ENCODE measurements at regions not wholly inside any gene's neighbourhood (a gene's known extent, or its start where the extent isn't known, plus 50 kb on each side); places are given as distances from the start of the nearest gene placed in this dataset.
A peak's percentile ranks its signal among the peaks of the same experiment; 100 is the strongest.

DNA sequence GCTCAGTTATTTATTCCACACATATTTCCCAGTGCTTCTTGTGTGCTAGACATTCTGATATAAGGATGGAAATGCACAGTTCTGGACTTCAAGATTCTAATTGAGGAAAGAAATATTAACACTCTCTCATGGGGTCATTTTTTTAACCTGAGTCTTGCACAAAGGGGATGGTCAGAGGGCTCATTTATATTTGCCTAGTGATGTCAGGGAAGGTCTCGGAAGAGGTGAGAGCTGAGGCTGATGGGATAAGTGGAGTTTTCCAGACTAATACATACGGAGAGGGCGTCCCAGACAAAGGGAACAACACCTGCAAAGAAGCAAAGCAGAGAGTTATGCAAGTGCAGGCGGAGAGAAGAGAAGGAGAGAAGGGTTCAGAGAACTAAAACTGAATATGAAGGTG lies 1304.6 kb upstream of the TENM4 start:
- H3K9me3 ChIP-seq, result no peaks in the 10 kb centered on the region
- H3K36me3 ChIP-seq, result no peaks in the 10 kb centered on the region
- no peak overlapping the region for H3K27ac ChIP-seq
- no peak overlapping the region for H3K4me3 ChIP-seq
- no peaks in the 10 kb centered on the region for H3K27me3 ChIP-seq
- DNase-seq, result no peak
- no peaks in the 10 kb centered on the region for H3K4me1 ChIP-seq
- WGBS, 4 donors, result 86 to 95% (median 93%) methylated on average over 4 of the region's 4 CpGs
- ATAC-seq, result no peak
- intact Hi-C loops (cut with DNase I), result no loop called here
- no peak for TF ChIP-seq POLR2A (IDR thresholded peaks at IDR 0.05)
- TF ChIP-seq, protein P1, sequence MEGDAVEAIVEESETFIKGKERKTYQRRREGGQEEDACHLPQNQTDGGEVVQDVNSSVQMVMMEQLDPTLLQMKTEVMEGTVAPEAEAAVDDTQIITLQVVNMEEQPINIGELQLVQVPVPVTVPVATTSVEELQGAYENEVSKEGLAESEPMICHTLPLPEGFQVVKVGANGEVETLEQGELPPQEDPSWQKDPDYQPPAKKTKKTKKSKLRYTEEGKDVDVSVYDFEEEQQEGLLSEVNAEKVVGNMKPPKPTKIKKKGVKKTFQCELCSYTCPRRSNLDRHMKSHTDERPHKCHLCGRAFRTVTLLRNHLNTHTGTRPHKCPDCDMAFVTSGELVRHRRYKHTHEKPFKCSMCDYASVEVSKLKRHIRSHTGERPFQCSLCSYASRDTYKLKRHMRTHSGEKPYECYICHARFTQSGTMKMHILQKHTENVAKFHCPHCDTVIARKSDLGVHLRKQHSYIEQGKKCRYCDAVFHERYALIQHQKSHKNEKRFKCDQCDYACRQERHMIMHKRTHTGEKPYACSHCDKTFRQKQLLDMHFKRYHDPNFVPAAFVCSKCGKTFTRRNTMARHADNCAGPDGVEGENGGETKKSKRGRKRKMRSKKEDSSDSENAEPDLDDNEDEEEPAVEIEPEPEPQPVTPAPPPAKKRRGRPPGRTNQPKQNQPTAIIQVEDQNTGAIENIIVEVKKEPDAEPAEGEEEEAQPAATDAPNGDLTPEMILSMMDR (IDR thresholded peaks at IDR 0.05), result no peak

DNA sequence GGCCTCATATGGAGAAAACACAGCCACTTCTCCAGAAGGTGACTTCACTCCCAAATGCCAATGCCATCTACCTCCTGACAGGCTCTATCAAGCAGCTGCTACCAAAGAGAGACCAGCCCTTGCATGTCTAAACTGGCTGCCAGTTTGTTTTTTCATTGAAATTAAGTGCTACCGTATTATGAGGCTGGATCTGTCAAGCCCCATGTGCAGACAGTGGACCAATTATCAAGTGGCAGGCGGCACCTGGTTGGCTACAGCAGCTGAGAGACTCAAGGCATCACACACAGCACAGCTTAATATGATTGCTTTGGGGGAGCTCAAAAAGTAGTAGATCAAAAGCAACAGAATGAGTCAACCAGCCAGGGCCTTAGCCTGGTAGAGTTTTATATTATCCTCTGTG lies 1293.0 kb upstream of the TENM4 start:
- H3K36me3 ChIP-seq, result no peaks in the 10 kb centered on the region
- no peaks in the 10 kb centered on the region for H3K27me3 ChIP-seq
- no peak overlapping the region for H3K4me3 ChIP-seq
- H3K4me1 ChIP-seq, result no peaks in the 10 kb centered on the region
- TF ChIP-seq, protein P1 (IDR thresholded peaks at IDR 0.05), result no peak
- no peak for TF ChIP-seq POLR2A (IDR thresholded peaks at IDR 0.05)
- DNase-seq (no peak), ATAC-seq (no peak)
- H3K27ac ChIP-seq, result no peak overlapping the region
- WGBS, 4 donors, result 77 to 94% (median 86%) methylated on average over 2 of the region's 2 CpGs
- intact Hi-C loops (cut with DNase I), result no loop called here
- no peaks in the 10 kb centered on the region for H3K9me3 ChIP-seq

DNA sequence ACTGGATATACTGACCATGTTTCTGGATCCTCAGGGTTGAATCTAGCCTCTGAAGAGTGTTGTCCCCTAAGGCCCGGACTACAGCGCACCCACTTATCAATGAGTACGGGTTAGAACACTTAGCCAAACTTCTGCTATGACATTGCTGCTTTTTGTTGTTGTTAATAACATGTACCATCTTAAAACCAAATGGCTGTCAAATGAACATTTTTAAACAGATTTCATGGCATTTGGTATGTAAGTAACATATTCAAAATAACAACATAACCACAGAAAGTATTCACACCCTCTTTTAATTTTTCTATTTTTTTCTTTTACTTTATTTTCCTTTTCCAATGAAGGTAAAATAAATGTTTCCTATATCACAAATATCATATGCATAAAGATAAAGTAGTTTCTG lies 1292.5 kb upstream of the TENM4 start:
- 86 to 96% (median 91%) methylated on average over 3 of the region's 3 CpGs for WGBS, 4 donors
- no peak for ATAC-seq

DNA sequence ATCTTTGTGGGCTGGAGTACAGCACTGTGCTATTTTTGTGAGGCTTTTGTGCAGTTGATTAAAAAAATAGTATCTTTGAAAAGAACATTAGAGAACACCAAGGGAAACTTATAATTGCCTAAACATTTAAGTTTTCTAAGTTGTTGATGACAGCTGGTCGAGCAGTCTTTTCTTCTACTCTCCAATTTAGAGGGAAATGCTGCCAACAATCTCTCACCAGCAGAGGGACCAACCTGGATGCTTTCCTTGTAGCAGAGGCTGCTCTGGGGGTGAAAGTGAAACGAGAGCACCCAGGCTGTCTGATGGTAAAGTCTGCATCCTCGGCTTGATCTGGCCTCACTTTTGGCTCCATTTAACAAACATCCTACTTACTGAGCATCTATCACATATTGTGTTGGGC lies 1286.5 kb upstream of the TENM4 start:
- H3K27ac ChIP-seq, result no peak overlapping the region
- ATAC-seq (no peak), DNase-seq (no peak)
- no peaks in the 10 kb centered on the region for H3K27me3 ChIP-seq
- no peaks in the 10 kb centered on the region for H3K9me3 ChIP-seq
- intact Hi-C loops (cut with DNase I), result no loop called here
- no peak for TF ChIP-seq POLR2A (IDR thresholded peaks at IDR 0.05)
- TF ChIP-seq, protein P1 (IDR thresholded peaks at IDR 0.05), result peak in 1 of 12 donors; percentile 7
- no peak overlapping the region for H3K4me3 ChIP-seq
- WGBS, 4 donors, result 17 to 23% (median 19%) methylated on average over 3 of the region's 3 CpGs
- H3K4me1 ChIP-seq, result no peaks in the 10 kb centered on the region
- no peaks in the 10 kb centered on the region for H3K36me3 ChIP-seq

More for the DNA sequence above, 1292.5 kb upstream of the TENM4 start:
- Histone ChIP-seq H3K36me3 (no peaks in the 10 kb centered on the region), H3K4me1 (no peaks in the 10 kb centered on the region), H3K27me3 (no peaks in the 10 kb centered on the region), H3K9me3 (no peaks in the 10 kb centered on the region), H3K4me3 (no peak overlapping the region), H3K27ac (no peak overlapping the region)
- no peak for DNase-seq
- intact Hi-C loops (cut with DNase I), result no loop called here
- TF ChIP-seq POLR2A (IDR thresholded peaks at IDR 0.05), result no peak
- TF ChIP-seq, protein P1 (IDR thresholded peaks at IDR 0.05), result no peak

Measured in heart left ventricle (tissue), 16 donors.